ENCODE measurements at regions not wholly inside any gene's neighbourhood (a gene's known extent, or its start where the extent isn't known, plus 50 kb on each side); places are given as distances from the start of the nearest gene placed in this dataset.
"Not testable (repeated sequence)": the region's sequence is repeated elsewhere in the genome, so short reads cannot be mapped to it uniquely, and the experiment has no call there.

GRCh38 chr9:129548571-129549135 is 72.2 kb downstream of the C9orf50 start:
- no peak for DNase-seq (ENCODE audit: low read depth in 1 of 2, low spot score in 1 of 2)
- peaks cover 15% of the 10 kb centered on the region for H3K27me3 ChIP-seq (ENCODE audit: insufficient read depth, poor library complexity, severe bottlenecking)
- no peak overlapping the region for H3K4me3 ChIP-seq (replicated peaks; ENCODE audit: insufficient read depth, low read length)
- H3K27ac ChIP-seq (replicated peaks) = no peak overlapping the region
- TF ChIP-seq POLR2AphosphoS5 (IDR thresholded peaks at IDR 0.05; ENCODE audit: low read depth) (no peak), CTCF (IDR thresholded peaks at IDR 0.05; ENCODE audit: insufficient read depth, low read length) (no peak), GABPA (IDR thresholded peaks at IDR 0.05; ENCODE audit: low read depth) (no peak), SPI1 (IDR thresholded peaks at IDR 0.05; ENCODE audit: borderline replicate concordance, low read depth) (no peak)
- TF ChIP-seq, protein P1, sequence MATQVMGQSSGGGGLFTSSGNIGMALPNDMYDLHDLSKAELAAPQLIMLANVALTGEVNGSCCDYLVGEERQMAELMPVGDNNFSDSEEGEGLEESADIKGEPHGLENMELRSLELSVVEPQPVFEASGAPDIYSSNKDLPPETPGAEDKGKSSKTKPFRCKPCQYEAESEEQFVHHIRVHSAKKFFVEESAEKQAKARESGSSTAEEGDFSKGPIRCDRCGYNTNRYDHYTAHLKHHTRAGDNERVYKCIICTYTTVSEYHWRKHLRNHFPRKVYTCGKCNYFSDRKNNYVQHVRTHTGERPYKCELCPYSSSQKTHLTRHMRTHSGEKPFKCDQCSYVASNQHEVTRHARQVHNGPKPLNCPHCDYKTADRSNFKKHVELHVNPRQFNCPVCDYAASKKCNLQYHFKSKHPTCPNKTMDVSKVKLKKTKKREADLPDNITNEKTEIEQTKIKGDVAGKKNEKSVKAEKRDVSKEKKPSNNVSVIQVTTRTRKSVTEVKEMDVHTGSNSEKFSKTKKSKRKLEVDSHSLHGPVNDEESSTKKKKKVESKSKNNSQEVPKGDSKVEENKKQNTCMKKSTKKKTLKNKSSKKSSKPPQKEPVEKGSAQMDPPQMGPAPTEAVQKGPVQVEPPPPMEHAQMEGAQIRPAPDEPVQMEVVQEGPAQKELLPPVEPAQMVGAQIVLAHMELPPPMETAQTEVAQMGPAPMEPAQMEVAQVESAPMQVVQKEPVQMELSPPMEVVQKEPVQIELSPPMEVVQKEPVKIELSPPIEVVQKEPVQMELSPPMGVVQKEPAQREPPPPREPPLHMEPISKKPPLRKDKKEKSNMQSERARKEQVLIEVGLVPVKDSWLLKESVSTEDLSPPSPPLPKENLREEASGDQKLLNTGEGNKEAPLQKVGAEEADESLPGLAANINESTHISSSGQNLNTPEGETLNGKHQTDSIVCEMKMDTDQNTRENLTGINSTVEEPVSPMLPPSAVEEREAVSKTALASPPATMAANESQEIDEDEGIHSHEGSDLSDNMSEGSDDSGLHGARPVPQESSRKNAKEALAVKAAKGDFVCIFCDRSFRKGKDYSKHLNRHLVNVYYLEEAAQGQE (IDR thresholded peaks at IDR 0.05; ENCODE audit: insufficient replicate concordance, low read depth) = no peak

- peaks cover 15% of the 10 kb centered on the region for H3K27me3 ChIP-seq (ENCODE audit: insufficient read depth, poor library complexity, severe bottlenecking)
- DNase-seq (ENCODE audit: low read depth in 1 of 2, low spot score in 1 of 2) = no peak
- no peak overlapping the region for H3K27ac ChIP-seq (replicated peaks)
- TF ChIP-seq CTCF (IDR thresholded peaks at IDR 0.05; ENCODE audit: insufficient read depth, low read length) (no peak), SPI1 (IDR thresholded peaks at IDR 0.05; ENCODE audit: borderline replicate concordance, low read depth) (no peak), POLR2AphosphoS5 (IDR thresholded peaks at IDR 0.05; ENCODE audit: low read depth) (no peak), GABPA (IDR thresholded peaks at IDR 0.05; ENCODE audit: low read depth) (no peak)
- TF ChIP-seq, protein P1 (IDR thresholded peaks at IDR 0.05; ENCODE audit: insufficient replicate concordance, low read depth) = no peak
- no peak overlapping the region for H3K4me3 ChIP-seq (replicated peaks; ENCODE audit: insufficient read depth, low read length)
Measured at GRCh38 chr9:129547869-129548570, 72.9 kb downstream of the C9orf50 start.

DNA sequence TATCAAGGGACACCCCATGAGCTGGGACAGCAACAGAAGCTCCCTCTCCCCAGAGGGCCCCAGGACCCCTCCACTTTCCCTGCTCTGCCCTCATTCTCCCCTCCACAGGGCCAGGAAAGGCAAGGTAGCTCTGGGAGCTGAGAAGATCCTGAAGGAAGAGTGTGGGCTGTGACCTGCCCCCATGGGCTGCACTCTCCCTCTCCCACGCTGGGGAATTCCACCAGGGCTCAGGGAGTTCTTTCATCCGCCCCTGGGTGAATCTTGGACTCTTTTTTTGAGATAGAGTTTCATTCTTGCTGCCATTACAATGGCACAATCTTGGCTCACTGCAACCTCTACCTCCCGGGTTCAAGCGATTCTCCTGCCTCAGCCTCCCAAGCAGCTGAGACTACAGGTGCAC is 73.8 kb downstream of the C9orf50 start:
- TF ChIP-seq GABPA (IDR thresholded peaks at IDR 0.05; ENCODE audit: low read depth) = no peak
- TF ChIP-seq, protein P1 (IDR thresholded peaks at IDR 0.05; ENCODE audit: insufficient replicate concordance, low read depth) = no peak
- no peak for TF ChIP-seq POLR2AphosphoS5 (IDR thresholded peaks at IDR 0.05; ENCODE audit: low read depth)
- TF ChIP-seq SPI1 (IDR thresholded peaks at IDR 0.05; ENCODE audit: borderline replicate concordance, low read depth) = no peak
- TF ChIP-seq CTCF (IDR thresholded peaks at IDR 0.05; ENCODE audit: insufficient read depth, low read length) = no peak
- Histone ChIP-seq H3K27me3 (ENCODE audit: insufficient read depth, poor library complexity, severe bottlenecking) (peaks cover 15% of the 10 kb centered on the region), H3K27ac (replicated peaks) (no peak overlapping the region), H3K4me3 (replicated peaks; ENCODE audit: insufficient read depth, low read length) (no peak overlapping the region)
- no peak for DNase-seq (ENCODE audit: low read depth in 1 of 2, low spot score in 1 of 2)

DNA sequence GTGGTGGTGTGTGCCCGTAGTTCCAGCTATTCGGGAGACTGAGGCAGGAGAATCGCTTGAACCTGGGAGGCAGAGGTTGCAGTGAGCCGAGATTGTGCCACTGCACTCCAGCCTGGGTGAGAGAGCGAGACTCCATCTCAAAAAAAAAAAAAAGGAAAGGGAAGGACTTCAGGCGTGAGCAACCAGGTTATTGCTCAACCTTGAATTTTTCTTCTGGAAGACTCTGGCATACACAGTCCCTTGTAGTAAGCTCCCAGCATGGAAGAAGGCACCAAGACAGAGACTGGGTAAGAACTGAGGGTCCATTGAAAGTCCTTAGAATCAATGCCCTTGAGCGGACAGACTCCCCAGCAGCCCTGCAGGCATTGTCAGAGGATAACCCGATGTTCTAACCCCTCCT is 75.0 kb downstream of the C9orf50 start:
- peaks cover 12% of the 10 kb centered on the region for H3K27me3 ChIP-seq (ENCODE audit: insufficient read depth, poor library complexity, severe bottlenecking)
- not testable (repeated sequence) for H3K27ac ChIP-seq (replicated peaks); DNase-seq (ENCODE audit: low read depth in 1 of 2, low spot score in 1 of 2); H3K4me3 ChIP-seq (replicated peaks; ENCODE audit: insufficient read depth, low read length)

All from HL-60 (cell line).